ENCODE measurements at regions not wholly inside any gene's neighbourhood (a gene's known extent, or its start where the extent isn't known, plus 50 kb on each side); places are given as distances from the start of the nearest gene placed in this dataset.

GRCh38 chr12:74455429-74455828, 82.2 kb upstream of the ATXN7L3B start:
- Histone ChIP-seq H2AFZ (ENCODE audit: low read length) (no peak overlapping the region), H3K4me2 (ENCODE audit: low read length) (no peak overlapping the region), H3K4me1 (ENCODE audit: insufficient read depth, low read length, severe bottlenecking) (no peaks in the 10 kb centered on the region), H3K79me2 (ENCODE audit: insufficient read depth, low read length) (no peaks in the 10 kb centered on the region), H4K20me1 (ENCODE audit: insufficient read depth, low read length) (no peaks in the 10 kb centered on the region), H3K27me3 (ENCODE audit: insufficient read depth, low read length) (no peaks in the 10 kb centered on the region), H3K9ac (ENCODE audit: low read length) (no peak overlapping the region), H3K27ac (ENCODE audit: low read depth, low read length, poor library complexity, severe bottlenecking) (no peak overlapping the region), H3K4me3 (ENCODE audit: low read depth, low read length, poor library complexity, severe bottlenecking) (no peak overlapping the region), H3K9me3 (ENCODE audit: low read length) (no peaks in the 10 kb centered on the region), H3F3A (ENCODE audit: insufficient read depth, low read length) (no peaks in the 10 kb centered on the region), H3K9me2 (ENCODE audit: low read depth, low read length) (no peaks in the 10 kb centered on the region), H3K36me3 (ENCODE audit: insufficient read depth, low read length) (no peaks in the 10 kb centered on the region)
- TF ChIP-seq CTCF (IDR thresholded peaks at IDR 0.05; ENCODE audit: low read length) (no peak), EZH2 (IDR thresholded peaks at IDR 0.05; ENCODE audit: borderline replicate concordance, low read length) (no peak)

- H3K27ac ChIP-seq (ENCODE audit: low read depth, low read length, poor library complexity, severe bottlenecking), result no peak overlapping the region
- H3K9me2 ChIP-seq (ENCODE audit: low read depth, low read length), result no peaks in the 10 kb centered on the region
- H3F3A ChIP-seq (ENCODE audit: insufficient read depth, low read length), result no peaks in the 10 kb centered on the region
- no peak overlapping the region for H3K4me3 ChIP-seq (ENCODE audit: low read depth, low read length, poor library complexity, severe bottlenecking)
- H3K27me3 ChIP-seq (ENCODE audit: insufficient read depth, low read length), result no peaks in the 10 kb centered on the region
- H3K9me3 ChIP-seq (ENCODE audit: low read length), result no peaks in the 10 kb centered on the region
- H3K4me2 ChIP-seq (ENCODE audit: low read length), result no peak overlapping the region
- H3K4me1 ChIP-seq (ENCODE audit: insufficient read depth, low read length, severe bottlenecking), result no peaks in the 10 kb centered on the region
- H4K20me1 ChIP-seq (ENCODE audit: insufficient read depth, low read length), result no peaks in the 10 kb centered on the region
- H3K79me2 ChIP-seq (ENCODE audit: insufficient read depth, low read length), result no peaks in the 10 kb centered on the region
- H3K9ac ChIP-seq (ENCODE audit: low read length), result no peak overlapping the region
- no peaks in the 10 kb centered on the region for H3K36me3 ChIP-seq (ENCODE audit: insufficient read depth, low read length)
- TF ChIP-seq EZH2 (IDR thresholded peaks at IDR 0.05; ENCODE audit: borderline replicate concordance, low read length) (no peak), CTCF (IDR thresholded peaks at IDR 0.05; ENCODE audit: low read length) (no peak)
- no peak overlapping the region for H2AFZ ChIP-seq (ENCODE audit: low read length)
These were observed 81.2 kb upstream of the ATXN7L3B start for GRCh38 chr12:74456431-74456830.

GRCh38 chr12:74468401-74468800, 69.2 kb upstream of the ATXN7L3B start:
- no peaks in the 10 kb centered on the region for H3F3A ChIP-seq (ENCODE audit: insufficient read depth, low read length)
- no peak overlapping the region for H3K4me2 ChIP-seq (ENCODE audit: low read length)
- no peak overlapping the region for H3K27ac ChIP-seq (ENCODE audit: low read depth, low read length, poor library complexity, severe bottlenecking)
- no peaks in the 10 kb centered on the region for H3K36me3 ChIP-seq (ENCODE audit: insufficient read depth, low read length)
- no peak overlapping the region for H2AFZ ChIP-seq (ENCODE audit: low read length)
- TF ChIP-seq CTCF (IDR thresholded peaks at IDR 0.05; ENCODE audit: low read length) (no peak), EZH2 (IDR thresholded peaks at IDR 0.05; ENCODE audit: borderline replicate concordance, low read length) (no peak)
- H3K9ac ChIP-seq (ENCODE audit: low read length), result no peak overlapping the region
- H4K20me1 ChIP-seq (ENCODE audit: insufficient read depth, low read length), result no peaks in the 10 kb centered on the region
- no peak overlapping the region for H3K4me3 ChIP-seq (ENCODE audit: low read depth, low read length, poor library complexity, severe bottlenecking)
- no peaks in the 10 kb centered on the region for H3K4me1 ChIP-seq (ENCODE audit: insufficient read depth, low read length, severe bottlenecking)
- no peaks in the 10 kb centered on the region for H3K79me2 ChIP-seq (ENCODE audit: insufficient read depth, low read length)
- H3K9me2 ChIP-seq (ENCODE audit: low read depth, low read length), result no peaks in the 10 kb centered on the region; the same call in 1 of the 2 replicates
- no peaks in the 10 kb centered on the region for H3K9me3 ChIP-seq (ENCODE audit: low read length)
- no peaks in the 10 kb centered on the region for H3K27me3 ChIP-seq (ENCODE audit: insufficient read depth, low read length)

Data from OCI-LY1 (cell line).